Stimulated activated CD4-positive, alpha-beta T cell treated with anti-CD3 and anti-CD28 coated beads, Interleukin-2, amount 100 ng/mL, for 24 hours (primary cell): ENCODE measurements at regions not wholly inside any gene's neighbourhood (a gene's known extent, or its start where the extent isn't known, plus 50 kb on each side); places are given as distances from the start of the nearest gene placed in this dataset.

Experiments used
- DNase-seq, 2 donors: peaks; one replicate each; pipeline ENCODE4 v3.0.0-alpha.2; 2020

DNA sequence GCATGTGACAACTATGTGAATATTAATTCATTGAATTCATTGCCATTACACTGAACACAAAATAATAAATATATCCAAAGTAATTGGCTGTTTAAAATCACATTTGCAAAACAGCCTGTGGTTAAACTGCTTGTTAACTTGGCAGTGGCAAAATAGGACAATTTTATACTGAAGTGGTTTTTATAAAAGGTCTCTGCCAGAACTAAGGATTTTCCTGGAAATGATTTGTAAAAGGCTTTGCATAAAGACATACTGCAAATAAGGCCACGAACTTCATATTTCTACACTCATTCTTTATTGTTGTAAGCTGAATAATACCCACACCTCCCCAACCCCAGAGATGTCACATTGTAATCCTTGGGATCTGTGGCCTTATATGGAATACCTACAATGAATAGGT, 370.3 kb upstream of the RGMB start:
- DNase-seq = no peak

DNA sequence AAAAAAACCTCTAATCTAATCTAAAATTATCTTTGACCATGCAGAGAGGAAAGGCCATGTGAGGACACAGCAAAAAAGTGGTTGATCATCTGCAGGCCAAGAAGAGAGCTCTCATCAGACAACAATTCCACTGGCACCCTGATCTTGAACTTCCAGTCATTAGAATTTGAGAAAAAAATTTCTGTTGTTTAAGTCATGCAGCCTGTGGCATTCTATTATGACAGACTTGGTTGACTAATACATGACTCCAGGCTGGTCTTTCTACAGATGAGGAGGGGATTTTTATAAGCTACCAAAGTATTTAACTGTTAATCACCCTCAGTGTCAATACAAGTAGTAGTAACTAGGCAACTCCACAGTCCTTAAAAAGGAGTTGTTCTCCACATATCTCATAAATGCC, 358.5 kb upstream of the RGMB start:
- DNase-seq = no peak

DNA sequence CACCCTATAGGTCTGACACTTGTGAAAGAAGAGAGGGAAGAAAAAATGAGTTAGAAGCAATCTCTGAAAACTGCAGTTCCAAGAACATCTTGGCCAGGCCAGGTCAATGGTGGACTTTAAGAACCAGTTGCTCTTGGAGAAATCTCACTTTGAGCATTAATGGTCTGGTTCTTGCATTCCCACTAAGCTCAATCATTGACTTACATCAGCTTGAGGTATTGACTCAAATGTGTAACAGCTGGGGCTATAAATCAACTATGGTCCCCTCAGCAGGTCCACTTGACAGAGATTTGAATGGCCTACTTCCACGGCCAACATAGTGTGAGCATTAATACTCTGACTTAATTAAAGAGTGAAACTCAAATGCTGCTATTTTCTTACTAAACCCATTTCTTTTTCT, 357.8 kb upstream of the RGMB start:
- no peak for DNase-seq

DNA sequence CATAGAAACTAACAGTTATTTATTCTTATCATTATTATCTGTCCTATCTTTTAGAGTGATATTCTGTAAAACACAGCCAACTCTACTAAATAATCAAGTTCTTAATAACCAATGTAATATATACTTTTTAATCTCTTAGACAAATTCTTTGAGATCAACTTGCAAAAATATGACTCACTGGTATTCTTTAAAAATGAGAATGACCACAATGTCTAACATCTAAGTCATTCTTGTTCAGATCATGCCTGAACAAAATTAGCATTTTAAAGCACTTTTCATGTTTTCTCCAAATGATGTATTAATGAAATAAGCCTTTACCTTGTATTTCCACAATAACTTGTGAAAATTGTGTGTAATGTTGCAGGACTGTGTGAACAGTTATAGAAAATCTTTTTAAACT, 356.9 kb upstream of the RGMB start:
- DNase-seq = no peak

DNA sequence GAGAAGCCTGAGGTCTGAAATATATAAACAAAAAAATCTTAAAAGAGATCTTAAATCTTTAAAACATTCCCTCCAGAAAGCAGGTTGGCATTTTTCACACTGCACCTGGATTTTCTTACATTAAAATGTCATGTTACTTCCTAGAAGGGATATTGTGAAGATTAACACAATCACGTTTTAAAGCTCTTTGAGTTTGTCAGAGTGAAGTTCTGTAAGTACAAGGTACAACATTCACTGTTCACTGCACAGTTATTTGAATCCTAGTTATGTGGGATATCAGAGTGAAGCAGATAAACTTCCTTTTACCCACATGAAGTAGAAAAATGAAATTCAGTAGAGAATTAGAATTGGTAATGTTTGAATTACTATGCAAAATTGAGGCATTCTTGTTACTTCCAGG, 353.6 kb upstream of the RGMB start:
- DNase-seq = no peak

DNA sequence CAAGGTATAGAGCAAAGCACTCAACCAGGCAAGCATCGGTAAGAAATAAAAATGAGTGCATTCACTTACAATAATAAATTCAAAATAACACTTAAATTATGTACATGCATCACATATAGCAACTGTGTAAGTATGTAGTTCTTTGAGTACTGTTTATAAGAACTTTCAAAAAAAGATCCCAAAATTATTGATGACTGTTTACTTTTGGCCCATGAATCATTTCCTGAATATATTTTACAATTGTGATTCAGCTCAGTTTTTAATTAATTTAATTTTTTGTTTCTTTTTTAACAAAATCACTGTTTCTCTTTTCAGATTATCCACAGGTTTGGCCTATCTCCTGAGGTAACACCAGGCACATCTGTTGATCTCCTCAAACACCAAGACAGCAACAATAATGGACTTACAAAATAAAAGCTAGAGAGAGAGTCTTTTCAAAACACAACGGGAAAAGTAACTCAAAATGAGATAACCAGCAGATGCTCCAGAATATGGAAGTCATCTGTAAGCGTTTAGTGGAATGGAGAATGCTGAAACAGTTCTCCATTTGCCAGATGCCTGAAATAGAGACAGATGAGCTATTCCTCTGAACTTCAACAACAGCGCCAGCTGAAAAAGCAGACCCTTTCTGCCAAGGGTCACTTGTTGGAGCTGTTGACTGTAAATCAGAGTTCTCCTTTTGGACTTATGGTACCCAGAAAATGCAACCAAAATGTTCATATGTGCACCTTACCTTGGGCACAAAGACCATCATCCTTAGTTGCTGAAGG, 348.6 kb upstream of the RGMB start:
- no peak for DNase-seq

DNA sequence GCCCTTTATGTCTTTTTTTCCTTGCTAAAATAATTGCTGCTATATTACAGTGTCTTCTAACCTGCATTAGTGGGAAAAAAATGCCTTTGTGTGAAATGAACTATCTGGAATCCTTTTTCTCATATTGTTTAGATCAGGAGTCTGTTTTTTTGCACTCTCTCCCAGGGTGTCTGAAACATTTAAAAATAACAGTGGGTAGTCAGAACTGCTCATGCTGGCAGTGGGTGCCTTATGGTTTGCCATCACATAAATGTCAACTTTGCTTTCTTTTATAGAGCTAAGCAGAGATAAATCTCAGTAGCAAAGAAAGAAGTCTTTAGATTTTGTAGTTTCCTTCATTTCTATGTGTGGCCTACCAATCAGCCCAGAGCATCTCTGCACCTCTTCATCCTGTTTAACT, 347.8 kb upstream of the RGMB start:
- no peak for DNase-seq

DNA sequence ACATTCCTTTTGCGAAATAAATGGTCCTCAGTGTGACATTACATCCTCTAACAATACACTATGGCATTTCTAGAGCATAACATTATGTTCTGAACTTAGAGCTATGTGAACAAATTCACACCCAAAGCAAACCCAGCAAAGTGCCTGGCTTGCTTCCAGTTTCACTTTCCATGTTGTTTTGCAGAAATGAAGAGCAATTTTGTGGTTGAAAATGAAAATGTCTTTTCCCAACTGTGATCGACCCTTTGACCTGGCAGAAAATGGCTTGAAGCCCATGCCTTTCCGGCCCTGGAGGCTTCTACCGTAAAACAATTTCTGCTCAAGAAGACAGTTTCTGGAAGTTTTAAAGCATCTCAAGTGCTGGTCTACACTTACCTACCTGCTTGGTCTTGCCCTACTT, 344.7 kb upstream of the RGMB start:
- DNase-seq = no peak

DNA sequence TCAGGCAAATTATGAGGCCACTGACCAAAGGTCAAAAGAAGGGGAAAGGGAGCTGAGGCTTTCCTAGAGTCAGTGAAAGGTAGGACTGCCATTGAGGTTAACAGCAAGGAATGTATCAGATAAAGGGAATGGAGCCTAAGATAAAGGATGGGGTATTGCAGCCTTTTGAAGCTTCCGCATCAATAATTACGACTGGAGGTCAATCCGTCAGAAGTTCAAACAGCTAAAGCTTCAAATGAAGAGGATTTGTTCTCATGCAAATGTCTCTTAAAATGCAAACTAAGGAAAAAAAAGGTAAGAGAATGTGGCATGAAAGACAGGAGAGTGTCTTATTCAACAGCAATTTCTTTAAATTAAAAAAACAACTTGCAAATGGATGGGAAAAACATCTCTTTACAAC, 341.1 kb upstream of the RGMB start:
- no peak for DNase-seq

DNA sequence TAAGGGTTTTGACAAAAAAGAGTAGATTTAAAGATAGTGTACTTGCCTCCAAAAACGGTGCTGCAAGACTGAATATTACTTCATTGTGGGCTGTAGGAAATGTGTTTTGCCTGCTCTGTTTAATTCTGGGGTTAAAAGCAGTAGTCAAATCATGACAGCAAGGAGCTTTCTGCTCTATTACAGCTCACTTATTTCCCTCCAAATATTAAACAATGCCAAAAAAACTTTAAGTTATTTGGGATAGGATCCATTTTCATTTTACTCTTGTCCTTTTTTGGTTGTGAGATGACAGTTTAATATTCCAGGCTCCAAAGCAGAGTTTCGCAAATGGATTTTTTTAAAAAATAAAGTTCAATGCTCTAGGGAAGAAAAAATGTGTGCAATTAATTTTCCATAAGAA, 340.4 kb upstream of the RGMB start:
- no peak for DNase-seq

DNA sequence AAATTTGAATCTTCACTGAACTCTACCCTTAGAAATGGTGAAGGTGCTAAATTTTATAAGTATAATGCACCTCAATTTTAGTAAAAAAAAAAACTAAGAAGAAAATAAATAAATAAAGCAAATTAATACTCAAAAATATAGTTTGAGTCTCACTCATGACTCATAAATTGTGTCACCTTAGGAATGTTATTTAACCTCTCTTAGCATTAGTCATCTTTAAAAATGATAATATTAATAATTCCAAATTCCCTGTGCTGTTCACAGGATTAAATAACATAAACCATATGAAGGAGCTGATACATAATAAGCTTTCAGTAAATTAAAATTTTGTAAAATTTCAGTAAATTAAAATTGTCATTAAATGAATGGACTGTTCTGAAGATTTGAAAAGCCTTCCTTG, 339.8 kb upstream of the RGMB start:
- no peak for DNase-seq

DNA sequence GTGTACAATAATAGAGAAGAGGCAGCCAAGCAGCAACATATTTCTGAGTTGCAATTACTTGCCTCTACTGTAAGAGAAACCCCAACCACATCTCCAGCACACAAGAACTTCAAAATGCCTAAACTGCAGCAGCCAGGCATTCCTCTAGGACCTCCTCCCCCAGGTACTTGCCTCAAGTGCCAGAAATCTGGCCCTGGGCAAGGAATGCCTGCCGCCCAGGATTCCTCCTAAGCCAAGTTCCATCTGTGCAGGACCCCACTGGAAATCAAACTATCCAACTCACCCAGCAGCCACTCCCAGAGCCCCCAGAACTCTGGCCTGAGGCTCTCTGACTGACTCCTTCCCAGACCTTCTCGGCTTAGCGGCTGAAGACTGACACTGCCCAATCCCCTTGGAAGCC, 336.8 kb upstream of the RGMB start:
- DNase-seq = no peak

DNA sequence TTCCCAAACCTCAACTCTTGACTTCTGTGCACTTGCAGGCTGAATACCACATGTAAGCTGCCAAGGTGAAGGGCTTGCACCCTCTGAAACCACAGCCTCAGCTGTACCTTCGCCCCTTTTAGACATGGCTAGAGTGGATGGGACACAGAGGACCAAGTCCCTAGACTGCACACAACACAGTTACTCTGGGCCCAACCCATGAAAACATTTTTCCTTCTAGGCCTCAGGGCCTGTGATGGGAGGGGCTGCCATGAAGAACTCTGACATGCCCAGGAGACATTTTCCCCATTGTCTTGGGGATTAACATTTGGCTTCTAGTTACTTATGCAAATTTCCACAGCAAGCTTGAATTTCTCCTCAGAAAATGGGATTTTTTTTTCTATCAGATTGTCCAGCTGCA, 331.0 kb upstream of the RGMB start:
- no peak for DNase-seq

DNA sequence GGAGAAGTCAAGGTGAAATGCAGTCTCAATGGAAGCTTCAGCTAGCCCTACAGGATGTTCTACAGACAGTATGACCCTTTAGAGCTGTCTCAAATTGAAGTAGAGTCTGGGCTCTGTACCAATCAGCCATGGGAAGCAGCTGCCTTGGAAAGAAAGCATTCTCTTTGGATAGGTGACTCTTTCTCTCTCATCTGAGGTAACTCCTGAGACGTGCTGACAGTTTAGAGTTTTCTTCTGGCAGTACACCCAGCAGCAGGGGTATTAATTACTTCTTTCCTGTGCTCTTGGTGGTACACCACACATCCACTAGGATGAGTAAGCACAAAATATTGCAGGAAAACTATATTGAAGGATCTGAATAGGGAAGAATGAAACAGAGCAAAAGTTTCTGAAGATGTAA, 329.6 kb upstream of the RGMB start:
- no peak for DNase-seq

DNA sequence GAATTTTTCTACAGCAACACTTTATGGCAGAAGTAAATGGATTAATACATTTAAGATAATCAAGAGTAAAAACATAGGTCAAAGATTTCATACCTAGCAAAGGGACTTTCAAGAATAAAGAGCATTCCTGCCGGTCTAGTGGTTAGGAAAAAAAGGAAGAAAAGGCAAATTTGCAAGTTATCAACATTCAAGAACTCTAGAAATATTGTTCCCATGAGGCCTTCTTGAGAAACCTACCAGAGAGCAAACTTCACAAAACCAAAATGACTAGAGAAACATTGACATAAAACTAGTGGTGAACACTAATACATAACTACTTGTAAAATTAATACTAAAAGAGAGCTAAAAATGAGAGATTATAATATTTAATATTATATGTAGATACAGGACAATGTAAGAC, 320.2 kb upstream of the RGMB start:
- no peak for DNase-seq

DNA sequence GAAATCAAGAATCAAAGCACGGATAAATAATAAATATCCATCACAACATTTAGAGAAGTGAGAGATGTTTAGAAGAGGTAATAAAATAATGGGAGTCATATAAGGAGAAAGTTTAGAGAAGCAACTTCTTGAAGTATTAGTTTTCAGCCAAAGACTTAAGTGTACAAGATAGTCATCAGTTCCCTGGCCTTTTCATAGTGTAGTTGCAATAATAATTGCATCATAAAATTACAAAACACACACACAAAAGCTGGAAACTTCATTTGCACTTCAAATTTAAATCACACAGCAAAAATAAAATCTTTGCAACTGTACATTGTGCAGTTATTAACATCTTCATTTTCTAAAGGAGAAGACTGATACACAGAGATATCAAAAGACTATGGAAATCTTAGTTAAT, 319.1 kb upstream of the RGMB start:
- no peak for DNase-seq

DNA sequence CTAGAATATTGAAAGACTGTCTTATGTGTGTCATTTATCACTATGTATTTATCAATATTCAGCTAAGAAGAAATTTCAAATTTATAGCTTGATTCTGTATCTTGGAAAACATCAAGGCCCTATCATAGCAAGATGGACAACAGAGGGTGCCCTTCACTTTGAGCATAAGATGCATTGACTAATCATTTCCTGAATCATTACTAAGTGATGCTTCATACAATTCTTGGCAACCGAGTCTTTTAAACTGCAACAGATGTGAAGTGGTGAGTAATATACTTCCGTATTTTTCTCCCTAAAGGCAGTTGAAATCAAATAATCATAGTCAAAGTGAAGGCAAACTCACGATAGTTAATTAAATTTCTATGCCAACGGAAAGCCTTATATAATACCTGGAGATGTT, 318.6 kb upstream of the RGMB start:
- no peak for DNase-seq

DNA sequence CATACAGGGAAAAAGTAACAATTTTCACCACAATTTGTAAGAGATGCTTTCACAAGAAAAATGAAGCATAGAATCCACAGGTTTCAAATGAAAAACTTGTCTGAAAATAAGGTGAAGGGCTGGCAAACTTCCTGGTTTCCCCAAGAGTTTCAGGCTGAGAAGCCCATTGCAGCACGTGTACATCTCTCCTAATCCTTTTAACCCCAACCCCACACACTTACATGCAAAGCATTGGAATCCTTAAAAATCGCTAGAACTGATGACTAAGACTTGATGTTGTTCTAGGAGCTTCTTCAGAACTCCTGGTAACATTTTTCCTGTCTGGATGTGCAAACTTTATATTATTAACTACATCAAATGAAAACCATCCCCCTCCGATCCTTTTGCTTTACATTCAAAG, 317.8 kb upstream of the RGMB start:
- no peak for DNase-seq

DNA sequence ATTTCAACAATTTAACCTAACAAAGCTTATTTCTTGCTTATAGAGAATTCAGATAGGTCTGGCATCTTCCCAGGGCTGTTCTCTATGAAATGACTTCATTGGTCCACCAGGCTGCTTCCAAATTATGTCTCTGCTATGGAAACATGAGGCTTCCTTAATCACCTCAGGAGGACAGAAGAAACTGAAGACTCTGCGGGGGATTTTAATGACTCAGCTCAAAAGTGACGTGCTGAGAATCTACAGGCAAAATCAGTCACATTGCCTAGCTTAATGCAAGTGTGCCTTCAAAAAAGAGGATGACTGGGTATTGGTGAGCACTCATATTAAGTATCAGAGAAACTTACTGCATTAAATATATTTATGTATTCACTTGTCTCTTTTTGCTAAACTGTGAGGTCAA, 315.5 kb upstream of the RGMB start:
- no peak for DNase-seq

DNA sequence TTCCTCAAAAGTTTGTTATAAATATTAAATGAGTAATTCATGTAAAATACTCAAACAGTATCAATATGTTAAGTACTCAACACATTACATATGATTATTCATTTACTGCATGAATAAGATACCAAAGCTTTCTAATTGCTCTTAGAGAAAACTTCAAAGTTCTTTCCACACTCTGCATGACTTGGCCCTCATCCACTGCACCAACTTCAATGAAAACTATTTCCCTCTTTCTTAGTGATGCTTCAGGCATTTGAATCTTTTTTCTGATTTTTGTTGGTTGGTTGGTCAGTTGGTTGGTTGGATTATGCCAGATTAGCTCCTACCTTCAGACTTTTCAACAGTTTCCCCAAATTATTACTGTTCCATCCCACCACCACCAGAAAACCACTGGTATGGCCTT, 314.7 kb upstream of the RGMB start:
- DNase-seq = no peak

DNA sequence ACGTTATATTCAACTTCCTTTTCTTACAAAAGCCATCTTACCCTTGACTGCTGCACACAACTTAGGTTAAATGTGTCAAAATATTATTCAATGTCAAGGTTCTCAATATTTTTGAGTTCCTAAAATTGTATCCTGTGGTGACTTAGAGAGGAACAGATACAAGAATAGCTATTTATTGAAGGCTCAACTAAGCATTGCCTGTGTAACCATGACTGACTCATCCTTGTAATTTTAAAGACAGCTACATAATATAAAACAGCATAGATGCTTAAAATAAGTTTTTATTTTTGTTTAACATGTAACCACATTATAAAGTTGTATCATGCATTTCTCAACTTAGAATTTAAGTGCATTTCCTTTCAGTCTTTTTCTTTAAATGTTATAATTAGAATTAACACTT, 312.9 kb upstream of the RGMB start:
- DNase-seq = no peak

DNA sequence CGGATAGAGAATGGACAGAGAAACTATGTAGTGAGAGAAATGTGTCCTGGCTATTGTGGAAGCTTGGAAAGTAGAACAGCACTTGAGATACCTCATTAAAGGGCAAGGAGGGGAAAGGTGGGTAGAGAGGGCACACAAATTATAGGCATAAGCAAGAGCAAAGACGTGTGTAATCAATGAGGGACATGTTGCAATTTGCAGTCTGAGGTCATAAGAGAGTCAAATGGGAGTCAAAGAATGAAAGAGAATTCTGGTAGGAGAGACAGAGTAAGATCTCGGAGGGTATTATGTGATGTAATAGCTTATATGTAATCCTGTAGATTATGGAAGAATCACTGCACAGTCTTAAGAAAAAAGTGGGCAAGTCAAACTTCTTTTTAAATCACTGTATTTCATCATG, 312.0 kb upstream of the RGMB start:
- DNase-seq = no peak

DNA sequence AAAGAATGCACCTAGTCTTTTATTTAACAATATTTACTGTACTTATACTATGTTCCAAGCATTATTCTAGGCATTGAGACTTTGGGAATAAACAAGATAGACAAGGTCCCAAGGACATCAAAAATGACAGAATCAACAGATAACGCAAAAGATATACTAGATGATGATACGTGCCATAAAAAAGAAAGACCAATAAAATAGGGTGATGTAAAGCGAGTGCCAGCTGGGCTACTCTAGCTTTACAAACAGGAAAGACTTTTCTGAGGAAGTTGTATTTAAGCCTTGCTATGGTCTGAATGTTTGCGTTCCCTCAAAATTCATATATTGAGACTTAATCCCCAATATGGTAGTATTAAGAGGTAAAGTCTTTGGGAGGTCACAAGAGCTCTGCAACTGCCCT, 310.2 kb upstream of the RGMB start:
- no peak for DNase-seq

DNA sequence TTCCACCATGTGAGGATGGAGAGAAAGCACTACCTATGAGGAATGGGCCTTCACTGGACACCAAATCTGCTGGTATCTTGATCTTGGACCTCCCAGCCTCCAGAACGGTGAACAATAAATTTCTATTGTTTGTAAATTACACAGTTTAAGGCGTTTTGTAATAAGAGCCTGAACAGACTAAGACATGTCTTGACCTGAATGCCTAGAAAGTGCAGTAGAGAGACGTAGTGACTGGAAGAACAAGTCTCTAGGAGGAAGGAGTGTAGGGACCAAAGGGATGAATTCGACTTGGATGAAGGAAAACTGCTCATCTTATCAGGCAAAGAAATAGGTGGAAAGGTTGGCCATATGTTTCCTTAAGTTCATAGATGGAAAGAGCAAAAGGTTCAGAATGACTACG, 309.8 kb upstream of the RGMB start:
- no peak for DNase-seq

DNA sequence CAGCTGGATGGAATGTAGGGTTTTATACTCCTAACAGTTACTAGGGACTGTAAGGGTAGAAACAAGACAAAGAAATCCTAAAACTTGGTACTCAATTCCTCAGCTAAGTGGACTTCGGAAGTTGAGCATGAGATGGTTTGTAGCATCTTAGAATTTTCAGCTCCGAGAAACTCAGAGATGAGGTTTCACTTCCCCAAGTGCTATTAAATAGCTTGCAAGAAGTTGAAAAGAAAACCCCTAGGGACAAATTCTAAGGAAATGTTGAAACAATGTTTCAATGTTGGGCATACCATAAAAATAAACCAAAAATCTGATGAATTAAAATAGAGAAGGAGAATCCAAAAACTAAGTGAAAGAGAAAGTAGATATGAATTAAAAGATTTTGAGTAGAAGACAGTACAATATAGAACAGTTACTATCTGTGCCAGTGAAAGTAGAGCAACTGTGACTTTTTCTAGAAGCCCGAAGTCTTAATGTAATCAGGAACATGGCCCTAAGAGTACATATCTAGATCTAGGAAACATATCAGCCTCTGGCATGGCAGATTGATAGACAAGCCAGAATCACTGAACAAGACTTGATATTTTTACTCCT, 308.6 kb upstream of the RGMB start:
- DNase-seq = no peak
